ENCODE measurements at regions not wholly inside any gene's neighbourhood (a gene's known extent, or its start where the extent isn't known, plus 50 kb on each side); places are given as distances from the start of the nearest gene placed in this dataset.

DNA sequence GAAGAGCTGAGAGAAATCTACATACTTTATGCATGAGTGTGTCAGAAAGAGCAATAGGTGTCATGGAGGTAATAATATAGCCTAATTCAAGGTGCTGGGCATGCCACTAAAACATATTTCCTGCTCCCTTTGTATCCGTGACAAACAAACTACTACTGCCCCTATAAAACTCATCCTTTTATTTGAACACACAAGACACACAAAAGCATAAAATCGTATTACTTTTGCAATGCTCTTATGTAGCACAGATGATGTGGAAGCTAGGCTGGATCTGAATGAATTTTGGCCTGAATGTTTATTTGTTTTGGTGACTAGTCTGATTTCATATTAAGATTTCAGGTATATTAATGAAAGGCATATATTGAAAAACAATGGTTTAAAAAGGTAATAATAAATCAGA is 239.3 kb upstream of the NEGR1 start:
- Histone ChIP-seq H3K36me3 (no peaks in the 10 kb centered on the region), H3K27me3 (no peaks in the 10 kb centered on the region), H3K27ac (no peak overlapping the region), H3K4me3 (no peak overlapping the region), H3K4me1 (no peaks in the 10 kb centered on the region), H3K9me3 (no peaks in the 10 kb centered on the region)
- DNase-seq = no peak
- TF ChIP-seq, protein P1, sequence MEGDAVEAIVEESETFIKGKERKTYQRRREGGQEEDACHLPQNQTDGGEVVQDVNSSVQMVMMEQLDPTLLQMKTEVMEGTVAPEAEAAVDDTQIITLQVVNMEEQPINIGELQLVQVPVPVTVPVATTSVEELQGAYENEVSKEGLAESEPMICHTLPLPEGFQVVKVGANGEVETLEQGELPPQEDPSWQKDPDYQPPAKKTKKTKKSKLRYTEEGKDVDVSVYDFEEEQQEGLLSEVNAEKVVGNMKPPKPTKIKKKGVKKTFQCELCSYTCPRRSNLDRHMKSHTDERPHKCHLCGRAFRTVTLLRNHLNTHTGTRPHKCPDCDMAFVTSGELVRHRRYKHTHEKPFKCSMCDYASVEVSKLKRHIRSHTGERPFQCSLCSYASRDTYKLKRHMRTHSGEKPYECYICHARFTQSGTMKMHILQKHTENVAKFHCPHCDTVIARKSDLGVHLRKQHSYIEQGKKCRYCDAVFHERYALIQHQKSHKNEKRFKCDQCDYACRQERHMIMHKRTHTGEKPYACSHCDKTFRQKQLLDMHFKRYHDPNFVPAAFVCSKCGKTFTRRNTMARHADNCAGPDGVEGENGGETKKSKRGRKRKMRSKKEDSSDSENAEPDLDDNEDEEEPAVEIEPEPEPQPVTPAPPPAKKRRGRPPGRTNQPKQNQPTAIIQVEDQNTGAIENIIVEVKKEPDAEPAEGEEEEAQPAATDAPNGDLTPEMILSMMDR (IDR thresholded peaks at IDR 0.05) = no peak
- no peak for ATAC-seq
- intact Hi-C loops (cut with DNase I) = no loop called here

DNA sequence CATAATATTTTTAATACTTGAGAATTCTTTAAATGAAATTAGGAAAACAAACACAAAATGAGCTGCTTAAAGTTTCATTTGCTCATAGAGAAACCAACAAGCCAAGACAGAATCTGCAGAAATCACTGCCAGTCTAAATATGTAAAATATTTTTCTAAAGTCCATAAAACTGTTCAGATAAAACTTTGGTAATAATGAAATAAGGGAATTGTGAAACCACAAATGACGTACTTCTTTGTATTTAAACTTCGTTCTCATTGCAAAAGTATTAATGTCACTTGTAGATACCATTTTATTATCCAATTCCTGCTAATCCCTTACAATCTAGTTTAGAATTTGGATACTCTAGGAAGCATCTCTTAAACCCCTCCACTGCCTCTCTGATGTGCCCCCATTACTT is 234.5 kb upstream of the NEGR1 start:
- H3K4me3 ChIP-seq = no peak overlapping the region
- DNase-seq (no peak), ATAC-seq (no peak)
- TF ChIP-seq, protein P1 (IDR thresholded peaks at IDR 0.05) = no peak
- no peaks in the 10 kb centered on the region for H3K36me3 ChIP-seq
- no peaks in the 10 kb centered on the region for H3K27me3 ChIP-seq
- H3K27ac ChIP-seq = no peak overlapping the region
- no peaks in the 10 kb centered on the region for H3K9me3 ChIP-seq
- H3K4me1 ChIP-seq = no peaks in the 10 kb centered on the region
- intact Hi-C loops (cut with DNase I) = no loop called here

- intact Hi-C loops (cut with DNase I) = no loop called here
- no peaks in the 10 kb centered on the region for H3K36me3 ChIP-seq
Observed at GRCh38 chr1:72516264-72516663, 233.9 kb upstream of the NEGR1 start.

GRCh38 chr1:72498371-72498770 is 216.0 kb upstream of the NEGR1 start:
- intact Hi-C loops (cut with DNase I) = no loop called here
- no peaks in the 10 kb centered on the region for H3K36me3 ChIP-seq
- no peaks in the 10 kb centered on the region for H3K9me3 ChIP-seq
- H3K4me3 ChIP-seq = no peak overlapping the region
- DNase-seq = no peak
- TF ChIP-seq, protein P1 (IDR thresholded peaks at IDR 0.05) = no peak
- H3K4me1 ChIP-seq = no peaks in the 10 kb centered on the region
- ATAC-seq = no peak
- no peaks in the 10 kb centered on the region for H3K27me3 ChIP-seq
- H3K27ac ChIP-seq = no peak overlapping the region

More at GRCh38 chr1:72516264-72516663, 233.9 kb upstream of the NEGR1 start:
- H3K4me3 ChIP-seq = no peak overlapping the region
- H3K4me1 ChIP-seq = no peaks in the 10 kb centered on the region
- H3K27me3 ChIP-seq = no peaks in the 10 kb centered on the region
- TF ChIP-seq, protein P1 (IDR thresholded peaks at IDR 0.05) = no peak
- H3K9me3 ChIP-seq = no peaks in the 10 kb centered on the region
- ATAC-seq (no peak), DNase-seq (no peak)
- no peak overlapping the region for H3K27ac ChIP-seq

DNA sequence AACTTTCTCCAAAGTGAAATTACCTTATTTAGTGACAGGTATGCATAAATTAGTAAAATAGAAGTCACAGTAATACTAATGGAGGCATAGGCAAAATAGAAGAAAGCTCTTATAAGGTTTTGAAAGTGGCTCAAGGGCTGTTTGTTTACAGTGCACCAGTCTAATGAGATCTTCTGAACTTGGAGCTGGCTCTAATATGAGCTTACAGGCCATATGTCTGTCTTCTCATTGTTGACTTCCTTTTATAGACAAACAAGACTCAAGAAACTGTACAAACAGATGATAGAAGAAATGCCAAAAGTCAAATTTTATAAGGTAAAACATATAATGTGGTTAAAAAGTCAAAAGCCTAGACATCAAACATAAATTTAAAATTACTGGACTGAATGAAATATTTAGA is 207.5 kb upstream of the NEGR1 start:
- no peak for DNase-seq
- no peaks in the 10 kb centered on the region for H3K9me3 ChIP-seq
- no peak overlapping the region for H3K27ac ChIP-seq
- intact Hi-C loops (cut with DNase I) = no loop called here
- H3K4me3 ChIP-seq = no peak overlapping the region
- TF ChIP-seq, protein P1 (IDR thresholded peaks at IDR 0.05) = no peak
- ATAC-seq = no peak
- H3K27me3 ChIP-seq = no peaks in the 10 kb centered on the region
- H3K4me1 ChIP-seq = no peaks in the 10 kb centered on the region
- H3K36me3 ChIP-seq = no peaks in the 10 kb centered on the region

DNA sequence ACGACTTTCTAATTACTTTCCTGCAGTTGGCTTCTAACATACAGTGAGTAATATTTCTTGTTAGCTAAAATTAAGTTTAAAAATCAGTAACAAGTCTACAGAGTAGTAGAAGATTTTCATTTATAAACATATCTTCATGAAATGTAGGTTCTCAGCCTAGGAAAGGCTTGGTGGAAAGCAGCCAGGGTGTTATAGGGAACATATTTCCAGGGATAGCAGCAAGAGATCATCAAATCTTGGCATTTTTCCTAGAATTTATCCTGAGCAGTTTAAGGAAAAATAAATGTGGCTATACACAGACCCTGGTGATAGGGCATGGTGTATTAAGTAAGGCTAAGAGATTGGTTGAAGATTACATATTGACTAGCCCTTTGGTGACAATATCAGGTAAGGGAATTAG is 203.5 kb upstream of the NEGR1 start:
- TF ChIP-seq, protein P1 (IDR thresholded peaks at IDR 0.05) = no peak
- intact Hi-C loops (cut with DNase I) = no loop called here
- ATAC-seq = no peak

More for the DNA sequence above, 203.5 kb upstream of the NEGR1 start:
- Histone ChIP-seq H3K4me1 (no peaks in the 10 kb centered on the region), H3K4me3 (no peak overlapping the region), H3K27ac (no peak overlapping the region), H3K36me3 (no peaks in the 10 kb centered on the region), H3K9me3 (no peaks in the 10 kb centered on the region), H3K27me3 (no peaks in the 10 kb centered on the region)
- DNase-seq = no peak
